Hepatocyte (in vitro differentiated cells): ENCODE measurements at regions not wholly inside any gene's neighbourhood (a gene's known extent, or its start where the extent isn't known, plus 50 kb on each side); places are given as distances from the start of the nearest gene placed in this dataset.

ENCODE experiments used
- DNase-seq: peaks from one replicate; pipeline ENCODE4 v3.0.0-alpha.2; 2016; ENCODE audit warnings: low spot score
- H2AFZ ChIP-seq: fragments of 200-600 bp; sonication (generic); 2 replicates; pipeline ENCODE4 v1.6.0; 2016; ENCODE audit warnings: antibody characterized with exemption, mild to moderate bottlenecking
- H3K27ac ChIP-seq: fragments of 200-600 bp; sonication (generic); 2 replicates; pipeline ENCODE4 v1.5.1; 2016; ENCODE audit warnings: mild to moderate bottlenecking
- H3K27me3 ChIP-seq: fragments of 200-600 bp; sonication (generic); 2 replicates; pipeline ENCODE4 v1.6.1; 2016
- H3K36me3 ChIP-seq: fragments of 200-600 bp; sonication (generic); replicated peaks from 2 replicates; pipeline ENCODE4 v1.5.1; 2016; ENCODE audit warnings: low read depth; ENCODE audit not compliant: insufficient read depth
- H3K4me1 ChIP-seq: fragments of 200-600 bp; sonication (generic); 2 replicates; pipeline ENCODE4 v1.5.1; 2016; ENCODE audit warnings: mild to moderate bottlenecking, moderate library complexity; ENCODE audit not compliant: insufficient read depth
- H3K4me2 ChIP-seq: fragments of 200-600 bp; sonication (generic); 2 replicates; pipeline ENCODE4 v1.6.0; 2016
- H3K4me3 ChIP-seq: fragments of 200-600 bp; sonication (generic); 2 replicates; pipeline ENCODE4 v1.5.1; 2016; ENCODE audit warnings: mild to moderate bottlenecking
- H3K79me2 ChIP-seq: fragments of 200-600 bp; sonication (generic); 2 replicates; pipeline ENCODE4 v1.6.0; 2017; ENCODE audit warnings: mild to moderate bottlenecking
- H3K9me2 ChIP-seq: fragments of 200-600 bp; sonication (generic); replicated peaks from 2 replicates; pipeline ENCODE4 v1.6.0; 2017; ENCODE audit warnings: mild to moderate bottlenecking; ENCODE audit not compliant: insufficient read depth
- H3K9me3 ChIP-seq: fragments of 200-600 bp; sonication (generic); 2 replicates; pipeline ENCODE4 v1.5.1; 2016; ENCODE audit warnings: low read depth, mild to moderate bottlenecking
- H4K20me1 ChIP-seq: fragments of 200-600 bp; sonication (generic); 2 replicates; pipeline ENCODE4 v1.6.0; 2016; ENCODE audit warnings: mild to moderate bottlenecking; ENCODE audit not compliant: insufficient read depth, poor library complexity, severe bottlenecking
- EZH2 ChIP-seq: fragments of 200-600 bp; sonication (generic); IDR thresholded peaks from 2 replicates; pipeline ENCODE4 v1.6.1; 2016; ENCODE audit warnings: antibody characterized with exemption, mild to moderate bottlenecking, borderline replicate concordance
- EZH2phosphoT487 ChIP-seq: fragments of 200-600 bp; sonication (generic); IDR thresholded peaks from one replicate; pipeline ENCODE4 v1.6.1; 2018; ENCODE audit warnings: antibody characterized with exemption, mild to moderate bottlenecking, low read depth, moderate library complexity; ENCODE audit not compliant: unreplicated experiment, severe bottlenecking
- WGBS: methylation state at CpG from one replicate; pipeline ENCODE4 v1.1.6; 2016; ENCODE audit warnings: low lambda C conversion rate; ENCODE audit errors: missing lambda C conversion rate; 5-methylcytosine and 5-hydroxymethylcytosine counted together
- TF ChIP-seq, protein P1 (sequence below): fragments of 200-600 bp; sonication (generic); IDR thresholded peaks from 2 replicates; pipeline ENCODE4 v1.5.1; 2016; ENCODE audit warnings: antibody characterized with exemption, mild to moderate bottlenecking; ENCODE audit not compliant: poor library complexity

DNA sequence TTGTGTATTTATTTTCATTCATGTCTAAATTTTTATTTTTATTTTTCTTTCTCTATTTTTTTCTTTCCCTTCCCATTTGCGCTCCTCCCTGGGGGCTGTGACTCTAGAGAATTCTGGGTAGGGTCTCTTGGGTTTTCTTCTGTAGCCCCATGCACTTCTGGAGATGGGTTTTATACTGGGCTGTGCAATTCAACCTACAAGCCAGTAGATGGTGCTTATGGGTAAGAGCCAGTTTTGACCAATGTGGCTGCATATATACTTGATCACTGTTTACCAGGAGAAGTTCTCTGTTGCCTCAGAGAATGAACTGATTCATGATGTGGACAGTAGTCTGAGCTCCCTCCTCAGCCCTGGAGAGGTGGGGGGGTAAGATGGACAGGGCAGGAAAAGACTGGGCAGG is 614.6 kb downstream of the PCDH19 start:
- H3K4me2 ChIP-seq: no peak overlapping the region
- no peak for DNase-seq
- WGBS: 95% methylated on average over 1 of the region's 1 CpG
- H3K4me1 ChIP-seq: no peaks in the 10 kb centered on the region
- no peaks in the 10 kb centered on the region for H3K9me3 ChIP-seq
- H3K27me3 ChIP-seq: no peaks in the 10 kb centered on the region
- no peak for TF ChIP-seq EZH2phosphoT487
- no peak for TF ChIP-seq EZH2
- TF ChIP-seq, protein P1, sequence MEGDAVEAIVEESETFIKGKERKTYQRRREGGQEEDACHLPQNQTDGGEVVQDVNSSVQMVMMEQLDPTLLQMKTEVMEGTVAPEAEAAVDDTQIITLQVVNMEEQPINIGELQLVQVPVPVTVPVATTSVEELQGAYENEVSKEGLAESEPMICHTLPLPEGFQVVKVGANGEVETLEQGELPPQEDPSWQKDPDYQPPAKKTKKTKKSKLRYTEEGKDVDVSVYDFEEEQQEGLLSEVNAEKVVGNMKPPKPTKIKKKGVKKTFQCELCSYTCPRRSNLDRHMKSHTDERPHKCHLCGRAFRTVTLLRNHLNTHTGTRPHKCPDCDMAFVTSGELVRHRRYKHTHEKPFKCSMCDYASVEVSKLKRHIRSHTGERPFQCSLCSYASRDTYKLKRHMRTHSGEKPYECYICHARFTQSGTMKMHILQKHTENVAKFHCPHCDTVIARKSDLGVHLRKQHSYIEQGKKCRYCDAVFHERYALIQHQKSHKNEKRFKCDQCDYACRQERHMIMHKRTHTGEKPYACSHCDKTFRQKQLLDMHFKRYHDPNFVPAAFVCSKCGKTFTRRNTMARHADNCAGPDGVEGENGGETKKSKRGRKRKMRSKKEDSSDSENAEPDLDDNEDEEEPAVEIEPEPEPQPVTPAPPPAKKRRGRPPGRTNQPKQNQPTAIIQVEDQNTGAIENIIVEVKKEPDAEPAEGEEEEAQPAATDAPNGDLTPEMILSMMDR: no peak
- no peak overlapping the region for H3K4me3 ChIP-seq
- no peaks in the 10 kb centered on the region for H3K9me2 ChIP-seq
- H2AFZ ChIP-seq: no peak overlapping the region
- H3K27ac ChIP-seq: no peak overlapping the region
- no peaks in the 10 kb centered on the region for H4K20me1 ChIP-seq
- no peaks in the 10 kb centered on the region for H3K79me2 ChIP-seq
- H3K36me3 ChIP-seq: no peaks in the 10 kb centered on the region

DNA sequence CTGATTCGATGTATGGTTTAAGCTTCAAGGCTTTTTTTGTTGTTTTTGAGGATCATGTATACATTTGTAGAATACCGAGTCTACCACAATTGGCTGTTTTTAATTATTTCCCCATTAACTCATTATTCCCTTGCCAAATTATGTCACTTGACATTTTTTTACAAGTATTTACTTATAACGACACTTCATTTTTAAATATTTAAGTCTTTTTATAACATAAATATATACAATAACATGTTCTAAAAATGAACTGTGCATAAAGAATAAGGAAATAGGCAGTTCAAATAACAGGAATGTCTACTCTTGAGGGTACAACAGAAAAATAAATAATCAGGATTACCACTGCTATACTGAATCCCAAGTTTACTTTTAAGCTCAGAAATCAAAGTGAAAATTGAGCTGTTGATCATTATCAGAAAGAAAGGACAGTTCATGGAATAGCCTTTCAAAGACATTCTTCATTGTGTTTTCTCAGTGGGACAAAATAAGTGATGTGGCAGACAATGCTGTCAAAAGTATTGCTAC is 627.5 kb downstream of the PCDH19 start:
- Histone ChIP-seq H3K4me1 (no peaks in the 10 kb centered on the region), H3K9me2 (no peaks in the 10 kb centered on the region), H3K79me2 (no peaks in the 10 kb centered on the region), H3K4me3 (no peak overlapping the region), H3K4me2 (no peak overlapping the region), H3K27me3 (no peaks in the 10 kb centered on the region), H3K27ac (no peak overlapping the region), H4K20me1 (no peaks in the 10 kb centered on the region), H2AFZ (no peak overlapping the region), H3K9me3 (peaks cover 3% of the 10 kb centered on the region), H3K36me3 (no peaks in the 10 kb centered on the region)
- WGBS: 69% methylated on average over 3 of the region's 3 CpGs
- DNase-seq: no peak
- no peak for TF ChIP-seq EZH2
- no peak for TF ChIP-seq EZH2phosphoT487
- TF ChIP-seq, protein P1: no peak

DNA sequence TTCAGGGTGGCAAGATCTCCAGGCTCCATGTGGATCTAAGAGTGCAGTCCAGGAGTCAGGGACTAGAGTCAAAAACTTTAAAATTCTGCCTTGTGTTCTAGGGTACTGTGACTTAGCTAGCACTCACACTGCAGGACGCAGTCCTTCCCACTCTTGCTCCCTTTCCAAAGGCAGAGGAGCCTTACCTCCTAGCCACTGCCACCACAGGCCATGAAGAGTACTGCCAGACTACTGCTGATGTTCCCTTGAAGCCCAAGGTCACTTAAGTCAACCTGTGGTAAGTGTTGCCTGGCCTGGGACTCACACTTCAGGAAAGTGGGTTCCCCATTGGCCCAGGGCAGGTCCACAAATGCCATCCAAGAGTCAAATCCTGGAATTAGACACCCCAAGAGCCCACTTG is 632.2 kb downstream of the PCDH19 start:
- Histone ChIP-seq H3K36me3 (no peaks in the 10 kb centered on the region), H3K4me1 (no peaks in the 10 kb centered on the region), H4K20me1 (no peaks in the 10 kb centered on the region), H3K79me2 (no peaks in the 10 kb centered on the region), H3K4me3 (no peak overlapping the region), H2AFZ (no peak overlapping the region), H3K9me2 (no peaks in the 10 kb centered on the region), H3K27me3 (no peaks in the 10 kb centered on the region), H3K27ac (no peak overlapping the region), H3K9me3 (no peaks in the 10 kb centered on the region), H3K4me2 (no peak overlapping the region)
- 59% methylated on average over 1 of the region's 1 CpG for WGBS
- no peak for DNase-seq
- no peak for TF ChIP-seq EZH2phosphoT487
- TF ChIP-seq, protein P1: no peak
- no peak for TF ChIP-seq EZH2

DNA sequence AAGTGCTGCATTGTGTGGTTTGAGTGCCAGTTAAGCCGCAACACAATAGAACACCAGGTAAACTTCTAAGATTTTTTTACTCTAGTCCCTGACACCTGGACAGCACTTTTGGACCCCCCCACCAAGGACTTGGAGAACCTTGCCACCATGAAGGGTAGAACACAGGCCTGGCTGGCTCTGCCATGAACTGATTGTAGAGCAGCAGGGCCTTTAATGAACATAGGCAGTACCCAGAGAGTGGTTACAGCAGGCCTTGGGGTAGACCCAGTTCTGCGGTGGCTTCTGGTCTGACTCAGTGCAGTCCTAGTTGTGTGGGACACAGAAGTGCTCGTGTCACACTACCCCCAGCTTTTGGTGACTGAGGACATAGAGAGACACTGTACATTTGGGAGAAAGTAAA is 648.3 kb downstream of the PCDH19 start:
- H3K27ac ChIP-seq: no peak overlapping the region
- no peak overlapping the region for H3K4me2 ChIP-seq
- no peaks in the 10 kb centered on the region for H3K79me2 ChIP-seq
- H3K4me1 ChIP-seq: no peaks in the 10 kb centered on the region
- 72% methylated on average over 3 of the region's 3 CpGs for WGBS
- TF ChIP-seq EZH2phosphoT487 (no peak), EZH2 (no peak)
- TF ChIP-seq, protein P1: no peak
- no peaks in the 10 kb centered on the region for H3K36me3 ChIP-seq
- no peaks in the 10 kb centered on the region for H3K9me2 ChIP-seq
- H3K27me3 ChIP-seq: no peaks in the 10 kb centered on the region
- no peak overlapping the region for H3K4me3 ChIP-seq
- no peaks in the 10 kb centered on the region for H3K9me3 ChIP-seq
- H2AFZ ChIP-seq: no peak overlapping the region
- H4K20me1 ChIP-seq: no peaks in the 10 kb centered on the region
- no peak for DNase-seq
